HG03432 (cell line): ENCODE measurements at regions not wholly inside any gene's neighbourhood (a gene's known extent, or its start where the extent isn't known, plus 50 kb on each side); places are given as distances from the start of the nearest gene placed in this dataset.

Source experiments
- ATAC-seq: cut with Tn5 transposase; IDR thresholded peaks from one replicate; pipeline ENCODE4 v1.9.1; 2021; ENCODE audit warnings: mild to moderate bottlenecking, moderate library complexity; ENCODE audit not compliant: unreplicated experiment

DNA sequence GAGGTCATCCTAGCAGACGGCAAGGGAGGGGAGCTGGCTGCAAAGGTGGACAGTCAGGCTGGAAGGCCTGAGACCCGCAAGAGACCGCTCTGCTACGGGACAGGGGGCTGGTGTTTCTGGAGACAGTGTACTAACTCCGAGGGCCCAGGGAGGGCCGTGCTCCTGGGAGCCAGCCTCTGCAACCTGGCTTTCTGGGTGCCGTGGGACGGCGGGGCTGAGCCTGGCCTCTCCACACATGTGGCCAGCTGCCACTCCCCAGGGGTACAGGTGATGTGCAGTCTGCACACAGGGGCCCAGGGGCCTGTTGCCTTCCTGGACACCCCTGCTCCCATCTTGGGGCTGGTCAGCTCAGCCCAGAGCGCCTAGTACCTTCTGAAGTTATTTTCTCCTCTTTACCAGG lies 92.2 kb downstream of the MRPL36 start:
- ATAC-seq: no peak

- ATAC-seq: no peak
Observed at GRCh38 chr5:1706428-1706827, 93.2 kb downstream of the MRPL36 start.

GRCh38 chr5:1706021-1706420 lies 93.6 kb downstream of the MRPL36 start:
- no peak for ATAC-seq

DNA sequence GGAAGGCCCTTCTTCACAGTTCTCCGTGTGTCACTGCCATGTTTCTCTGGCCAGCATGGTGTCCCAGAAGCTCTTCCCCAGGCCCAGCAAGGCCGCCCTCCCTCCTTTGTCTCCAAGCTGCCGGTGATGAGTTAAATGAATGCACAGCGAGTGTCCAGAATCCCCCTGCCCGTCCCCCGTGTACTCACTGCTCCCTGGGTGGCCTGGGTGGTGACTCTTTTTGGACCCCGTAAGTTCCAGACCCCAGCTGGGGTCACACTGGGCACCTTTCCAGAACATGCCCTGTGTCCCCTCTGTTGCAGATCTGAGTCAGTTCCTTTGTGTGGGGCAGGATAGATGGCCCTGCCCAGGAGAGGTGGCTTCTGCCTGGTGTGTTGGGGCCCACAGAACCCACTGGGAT lies 95.0 kb downstream of the MRPL36 start:
- ATAC-seq: no peak

DNA sequence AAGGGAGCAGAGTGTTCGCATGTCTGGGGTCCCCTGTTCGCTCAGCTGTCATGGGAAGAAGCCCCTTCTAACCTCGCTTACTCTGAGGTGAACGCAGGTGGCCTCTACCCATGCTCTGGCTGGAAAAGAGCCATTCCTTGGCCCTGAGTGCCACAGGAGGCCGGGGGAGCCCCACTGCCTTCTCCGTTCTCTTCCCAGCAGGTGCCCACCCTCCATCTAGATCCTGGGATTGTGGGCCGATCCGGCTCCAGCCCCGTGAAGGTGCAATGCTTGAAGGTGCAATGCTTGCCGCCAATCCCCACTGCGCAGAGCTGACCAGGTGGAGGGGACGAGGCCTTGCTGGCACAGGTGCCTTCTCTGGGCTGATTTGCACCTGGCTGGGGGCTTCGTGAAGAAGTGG lies 95.4 kb downstream of the MRPL36 start:
- ATAC-seq: no peak

DNA sequence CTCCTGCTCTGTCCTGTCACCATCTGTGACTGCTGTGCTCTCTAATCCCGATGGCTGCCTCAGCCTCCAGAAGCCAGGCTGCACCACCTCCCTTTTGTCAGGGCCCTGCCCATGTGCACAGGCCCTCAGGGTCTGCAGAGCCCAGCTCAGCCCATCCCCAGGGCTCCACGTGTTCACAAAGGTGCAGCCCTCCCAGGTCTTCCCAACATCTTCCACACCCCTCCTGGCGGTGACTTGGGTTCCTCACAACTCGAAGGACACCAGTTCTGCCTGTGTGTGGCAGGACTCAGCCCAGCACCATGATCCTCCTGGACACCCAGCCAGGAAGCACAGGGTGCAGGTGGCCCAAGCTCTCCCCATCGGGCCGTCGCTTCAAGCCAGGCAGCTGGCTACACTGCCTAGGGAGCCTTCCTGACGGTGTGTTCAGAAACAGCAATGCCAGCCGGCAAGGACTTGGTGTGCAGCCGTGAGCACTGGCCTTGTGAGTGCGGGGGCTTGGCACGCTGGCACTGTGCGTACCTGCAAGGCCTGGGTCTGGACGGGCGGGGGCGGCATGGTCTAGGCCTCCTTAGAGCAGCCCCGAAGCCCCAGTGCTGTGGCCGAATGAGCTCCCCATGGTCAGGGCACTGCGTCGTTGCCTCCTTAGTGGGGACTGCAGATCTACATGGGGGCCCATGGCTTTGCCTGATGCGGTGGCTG lies 96.1 kb downstream of the MRPL36 start:
- ATAC-seq: no peak

GRCh38 chr5:1702318-1702717 lies 97.3 kb downstream of the MRPL36 start:
- ATAC-seq: no peak

- no peak for ATAC-seq
Observed at GRCh38 chr5:1701884-1702283, 97.8 kb downstream of the MRPL36 start.

GRCh38 chr5:1701216-1701864 lies 98.3 kb downstream of the MRPL36 start:
- no peak for ATAC-seq

GRCh38 chr5:1699394-1699793 lies 100.2 kb downstream of the MRPL36 start:
- ATAC-seq: no peak

- no peak for ATAC-seq
Observed at GRCh38 chr5:1698589-1699316, 100.9 kb downstream of the MRPL36 start.

GRCh38 chr5:1692381-1692780 lies 107.3 kb downstream of the MRPL36 start:
- no peak for ATAC-seq

DNA sequence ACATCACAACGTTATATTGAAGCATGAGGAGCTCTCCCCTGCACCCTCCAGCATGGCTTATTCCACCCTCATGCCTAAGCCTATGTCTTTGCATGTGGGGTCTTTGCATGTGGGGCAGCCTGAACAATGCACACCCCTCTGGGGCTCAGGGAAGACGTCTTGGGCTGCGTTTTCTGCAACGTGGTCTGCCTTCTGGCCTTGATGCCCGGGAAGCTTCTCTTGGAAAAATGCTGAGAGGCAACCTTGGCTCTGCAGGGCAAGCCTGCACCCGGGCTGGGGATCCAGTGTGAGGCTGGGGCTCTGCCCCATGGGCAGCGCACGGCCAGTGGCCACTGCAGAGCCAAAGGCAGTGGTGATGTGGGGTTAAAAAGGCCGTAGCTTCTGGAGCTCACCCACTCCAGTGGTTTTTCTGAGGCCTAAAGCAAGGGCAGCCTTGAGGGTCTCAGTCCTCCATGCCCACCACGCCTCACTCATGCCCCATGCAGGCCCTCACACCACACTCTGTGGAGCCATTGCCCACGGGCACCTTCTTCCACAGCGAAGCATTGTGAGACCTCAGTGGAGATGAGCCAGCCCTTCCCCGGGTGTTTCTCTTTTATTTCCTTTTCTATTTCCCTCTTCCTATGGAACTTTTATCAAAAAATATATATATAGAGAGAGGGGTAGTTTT lies 112.2 kb downstream of the MRPL36 start:
- ATAC-seq: no peak

DNA sequence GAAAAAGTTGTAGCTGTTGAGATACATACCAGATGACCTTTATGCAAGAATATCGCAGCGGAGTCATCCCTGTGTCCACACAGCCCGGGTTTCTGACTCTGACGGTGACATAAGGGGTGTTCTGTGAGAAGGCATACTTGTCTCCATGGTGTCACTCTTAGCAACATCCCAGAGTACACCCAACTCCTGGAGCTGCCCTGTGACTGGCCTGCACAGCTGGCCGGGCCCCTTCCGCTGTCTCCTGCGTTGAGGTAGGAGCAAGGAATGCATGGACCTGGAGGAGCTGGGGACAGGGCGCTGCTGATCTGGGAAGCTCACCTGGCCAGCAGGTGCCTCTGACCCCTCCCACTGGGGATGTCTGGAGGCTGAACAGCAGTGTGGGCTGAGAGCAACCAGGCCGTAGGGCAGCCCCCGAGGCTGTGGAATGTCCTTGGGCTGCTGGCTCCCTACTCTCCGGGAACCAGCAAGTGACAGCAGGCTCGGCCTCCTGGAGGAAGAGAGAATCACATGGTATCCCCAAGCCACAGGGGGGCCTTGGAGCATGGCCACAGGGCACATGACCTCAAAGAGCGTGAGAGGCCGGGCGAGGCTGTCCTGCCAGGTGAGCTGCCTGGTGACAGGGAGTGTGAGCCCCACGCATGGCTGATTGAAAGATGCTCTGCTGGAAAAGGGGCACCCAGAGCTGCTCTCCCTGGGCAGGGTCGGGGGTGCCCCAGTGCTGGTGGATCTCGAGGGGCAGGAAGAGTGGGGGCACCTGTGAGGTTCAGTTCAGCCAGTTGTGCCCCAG lies 113.4 kb downstream of the MRPL36 start:
- no peak for ATAC-seq

DNA sequence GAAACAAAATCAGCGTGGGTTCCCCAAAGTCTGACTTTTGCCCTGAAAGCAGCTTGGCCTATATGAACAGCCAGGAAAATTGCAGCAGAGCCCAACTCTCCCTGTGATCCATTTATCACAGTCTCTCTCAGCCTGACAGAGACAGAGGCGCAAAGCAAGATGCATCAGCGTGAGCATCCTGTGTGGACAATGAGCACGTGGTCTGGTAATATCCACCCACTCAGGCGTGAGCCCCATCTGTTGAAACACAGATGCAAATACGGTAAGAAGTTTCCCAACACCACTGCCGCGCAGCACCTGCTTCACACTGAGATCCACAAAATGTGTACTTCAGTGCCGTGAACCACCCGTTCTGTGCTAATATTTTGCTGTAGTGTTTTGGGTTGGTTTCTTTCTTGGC lies 114.6 kb downstream of the MRPL36 start:
- ATAC-seq: no peak

- ATAC-seq: no peak
Observed at GRCh38 chr5:1681955-1682354, 117.7 kb downstream of the MRPL36 start.

GRCh38 chr5:1673042-1673677 lies 126.5 kb downstream of the MRPL36 start:
- ATAC-seq: no peak

GRCh38 chr5:1672396-1672795 lies 127.2 kb downstream of the MRPL36 start:
- no peak for ATAC-seq

DNA sequence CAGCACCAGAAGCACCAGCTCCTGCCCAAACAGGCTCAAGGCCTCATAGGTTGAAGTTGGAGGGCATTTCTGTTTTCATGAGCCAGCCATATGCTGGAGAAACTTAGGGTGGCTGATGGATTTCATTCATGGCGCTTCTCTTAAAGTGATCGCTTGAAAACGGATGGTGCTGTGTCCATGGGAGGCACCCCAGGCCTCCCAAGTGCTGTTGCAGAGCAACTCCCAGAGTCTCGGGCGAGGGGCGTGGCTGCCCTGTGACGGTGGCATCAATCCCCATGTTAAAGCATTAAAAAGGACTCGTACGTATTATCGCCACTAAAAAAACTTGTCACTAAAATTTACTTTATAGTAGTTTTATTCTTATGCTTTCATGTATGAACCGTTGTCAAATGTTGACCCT lies 128.3 kb downstream of the MRPL36 start:
- no peak for ATAC-seq

DNA sequence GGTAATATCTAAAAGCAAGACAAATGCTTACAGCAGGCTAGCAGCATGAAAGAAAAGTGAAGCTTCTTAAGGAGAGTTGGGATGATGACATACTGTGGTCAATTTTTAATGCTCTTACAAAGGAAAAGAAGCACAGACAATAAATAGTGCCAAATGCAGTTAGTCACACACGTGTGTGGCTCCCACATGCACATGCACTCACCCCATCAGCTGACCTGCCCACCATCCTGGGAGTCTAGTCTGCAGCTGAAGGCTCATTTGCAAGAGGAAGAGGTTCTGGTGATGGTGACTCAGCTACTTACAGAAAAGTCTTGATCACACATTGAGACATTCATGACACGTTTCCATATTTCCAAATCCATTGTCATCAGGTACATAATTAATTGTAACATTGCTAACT lies 129.3 kb downstream of the MRPL36 start:
- no peak for ATAC-seq
